A549 (cell line): ENCODE measurements at regions not wholly inside any gene's neighbourhood (a gene's known extent, or its start where the extent isn't known, plus 50 kb on each side); places are given as distances from the start of the nearest gene placed in this dataset.

Experiments used
- ATAC-seq, 2 experiments: fragments of 200-7000 bp in 1 of 2; fragments of >200 bp in 1 of 2; cut with Nextera tagmentation in 1 of 2; cut with Tn5 transposase in 1 of 2; 3 replicates each; pipeline versions ENCODE4 v1.8.0 to v1.9.1; 2018 to 2020; ENCODE audit warnings: mild to moderate bottlenecking in 1 of 2, moderate library complexity in 1 of 2
- CTCF ChIA-PET: fragments of 300-600 bp; sonication (Branson Sonifier 250); formaldehyde crosslinking; extraction: SDS; loops from one replicate; lab custom pipeline; 2021; ENCODE audit warnings: antibody characterized with exemption, inconsistent platforms; lab: Yijun Ruan, JAX
- POLR2A ChIA-PET: fragments of 350-600 bp; formaldehyde crosslinking; extraction: SDS; loops from one replicate; lab custom pipeline; 2021; ENCODE audit warnings: antibody characterized with exemption, inconsistent platforms; lab: Yijun Ruan, JAX
- DNase-seq, 2 experiments: peaks; one replicate each; pipeline versions ENCODE4 v3.0.0 to v3.0.0-alpha.2; 2011 to 2016; ENCODE audit warnings: low read depth in 1 of 2, low spot score in 1 of 2
- FAIRE-seq: peaks from 2 replicates; lab custom pipeline; 2011; peaks lifted over from hg19 to GRCh38; lab: Jason Lieb, UNC
- H3K27ac ChIP-seq, 2 experiments: fragments of >200 bp; sonication (Bioruptor Twin); formaldehyde crosslinking; 3 replicates each; pipeline ENCODE4 v1.5.1; 2016 to 2017
- H3K4me1 ChIP-seq: fragments of >200 bp; sonication (Bioruptor Twin); formaldehyde crosslinking; 3 replicates; pipeline ENCODE4 v1.6.1; 2016
- H3K4me2 ChIP-seq: fragments of >200 bp; sonication (Bioruptor Twin); formaldehyde crosslinking; 3 replicates; pipeline ENCODE4 v1.6.1; 2016
- H3K4me3 ChIP-seq: fragments of >200 bp; sonication (Bioruptor Twin); formaldehyde crosslinking; 3 replicates; pipeline ENCODE4 v1.5.1; 2016
- H3K9me3 ChIP-seq: fragments of >200 bp; sonication (Bioruptor Twin); formaldehyde crosslinking; 3 replicates; pipeline ENCODE4 v1.6.1; 2016
- CBX2 ChIP-seq: fragments of 200-600 bp; sonication (generic); IDR thresholded peaks from 2 replicates; pipeline ENCODE4 v1.6.1; 2016; ENCODE audit warnings: low read depth, mild to moderate bottlenecking, borderline replicate concordance
- CEBPB ChIP-seq, 2 experiments: fragments of >200 bp in 1 of 2; sonication (Bioruptor Twin) in 1 of 2; formaldehyde crosslinking in 1 of 2; IDR thresholded peaks; 2 replicates each; pipeline ENCODE4 v1.6.1; 2012 to 2016
- CHD4 ChIP-seq: fragments of 200-600 bp; sonication (generic); IDR thresholded peaks from 2 replicates; pipeline ENCODE4 v1.6.1; 2016; ENCODE audit warnings: antibody characterized with exemption, mild to moderate bottlenecking, borderline replicate concordance
- E2F6 ChIP-seq: IDR thresholded peaks from 2 replicates; pipeline ENCODE4 v1.6.1; 2012; ENCODE audit warnings: low read depth, borderline replicate concordance
- EHMT2 ChIP-seq: fragments of 200-600 bp; sonication (generic); IDR thresholded peaks from 2 replicates; pipeline ENCODE4 v1.6.1; 2016; ENCODE audit warnings: antibody characterized with exemption, low read depth, mild to moderate bottlenecking, moderate library complexity
- ELK1 ChIP-seq: fragments of 150-350 bp; IDR thresholded peaks from 2 replicates; pipeline ENCODE4 v1.6.1; 2014; ENCODE audit warnings: low read depth, mild to moderate bottlenecking, low read length
- ESRRA ChIP-seq: fragments of 150-350 bp; IDR thresholded peaks from 2 replicates; pipeline ENCODE4 v1.6.1; 2014; ENCODE audit warnings: mild to moderate bottlenecking, low read length, borderline replicate concordance
- FOXS1 ChIP-seq: fragments of 250-450 bp; sonication (Bioruptor Pico); IDR thresholded peaks from 2 replicates; pipeline ENCODE4 v1.5.0; 2020; ENCODE audit warnings: mild to moderate bottlenecking, moderate library complexity
- HDAC2 ChIP-seq: fragments of 200-600 bp; sonication (generic); IDR thresholded peaks from 2 replicates; pipeline ENCODE4 v1.6.1; 2016
- HEYL ChIP-seq: fragments of 250-450 bp; sonication (Bioruptor Pico); IDR thresholded peaks from 2 replicates; pipeline ENCODE4 v1.8.0; 2021; ENCODE audit warnings: mild to moderate bottlenecking, moderate library complexity
- HOXA7 ChIP-seq: fragments of 250-450 bp; sonication (Bioruptor Pico); IDR thresholded peaks from 2 replicates; pipeline ENCODE4 v1.5.0; 2020; ENCODE audit warnings: mild to moderate bottlenecking, moderate library complexity
- HOXB13 ChIP-seq: fragments of 250-450 bp; sonication (Bioruptor Pico); IDR thresholded peaks from 2 replicates; pipeline ENCODE4 v1.5.0; 2020; ENCODE audit warnings: low read depth, mild to moderate bottlenecking, moderate library complexity
- JUN ChIP-seq, 2 experiments: fragments of >200 bp; sonication (Bioruptor Twin); formaldehyde crosslinking; IDR thresholded peaks; 2 replicates in 1 of 2; 3 replicates in 1 of 2; pipeline ENCODE4 v1.6.1; 2016 to 2017
- KDM1A ChIP-seq: fragments of 200-600 bp; sonication (generic); IDR thresholded peaks from 2 replicates; pipeline ENCODE4 v1.6.1; 2016; ENCODE audit warnings: low read depth, mild to moderate bottlenecking
- KDM5A ChIP-seq: fragments of 200-600 bp; sonication (generic); IDR thresholded peaks from 2 replicates; pipeline ENCODE4 v1.6.1; 2016; ENCODE audit warnings: antibody characterized with exemption, mild to moderate bottlenecking
- MAX ChIP-seq: IDR thresholded peaks from 2 replicates; pipeline ENCODE4 v1.6.1; 2012
- PHF8 ChIP-seq: fragments of 200-600 bp; sonication (generic); IDR thresholded peaks from 2 replicates; pipeline ENCODE4 v1.6.1; 2016; ENCODE audit warnings: low read depth, mild to moderate bottlenecking, antibody characterized with exemption, moderate library complexity, borderline replicate concordance
- POLR2A ChIP-seq: IDR thresholded peaks from 2 replicates; pipeline ENCODE4 v1.6.1; 2012; ENCODE audit warnings: mild to moderate bottlenecking, low read length
- RARB ChIP-seq: fragments of 250-450 bp; sonication (Bioruptor Pico); IDR thresholded peaks from 2 replicates; pipeline ENCODE4 v1.8.0; 2021; ENCODE audit warnings: mild to moderate bottlenecking, moderate library complexity
- RFX5 ChIP-seq: fragments of 450-650 bp; IDR thresholded peaks from 2 replicates; pipeline ENCODE4 v1.7.1; 2014; ENCODE audit warnings: antibody characterized with exemption, mild to moderate bottlenecking, moderate library complexity
- SREBF2 ChIP-seq: fragments of 450-650 bp; IDR thresholded peaks from 2 replicates; pipeline ENCODE4 v1.6.1; 2014; ENCODE audit warnings: mild to moderate bottlenecking, moderate library complexity
- USF2 ChIP-seq: fragments of 450-650 bp; IDR thresholded peaks from 2 replicates; pipeline ENCODE4 v1.6.1; 2014; ENCODE audit warnings: antibody characterized with exemption
- ZNF302 ChIP-seq: fragments of 250-450 bp; sonication (Bioruptor Pico); IDR thresholded peaks from 2 replicates; pipeline ENCODE4 v1.9.0; 2021; ENCODE audit warnings: inconsistent platforms, mild to moderate bottlenecking, moderate library complexity
- WGBS: methylation state at CpG from one replicate; pipeline ENCODE4 v1.1.6; 2017; ENCODE audit errors: missing lambda C conversion rate; 5-methylcytosine and 5-hydroxymethylcytosine counted together

- no peak overlapping the region for H3K4me3 ChIP-seq
- H3K9me3 ChIP-seq = no peaks in the 10 kb centered on the region
- FAIRE-seq = no peak
- H3K27ac ChIP-seq = no peak overlapping the region
- no peak for ATAC-seq
- 26% methylated on average over 6 of the region's 6 CpGs for WGBS
- ChIA-PET POLR2A (no interaction called here), CTCF (no interaction called here)
- DNase-seq = no peak
- H3K4me2 ChIP-seq = no peak overlapping the region
- H3K4me1 ChIP-seq = no peaks in the 10 kb centered on the region
- TF ChIP-seq POLR2A (no peak), JUN (IDR thresholded peaks at IDR 0.05) (no peak), ELK1 (no peak), KDM5A (no peak), HEYL (CRISPR knock-in tag) (no peak), ESRRA (no peak), PHF8 (no peak), KDM1A (no peak)
Measured at GRCh38 chr2:239651859-239652258, 251.0 kb upstream of the HDAC4 start.

- WGBS = 27% methylated on average over 3 of the region's 3 CpGs
- no peak for DNase-seq
Measured at GRCh38 chr2:239650674-239651073, 249.9 kb upstream of the HDAC4 start.

GRCh38 chr2:239649309-239649708 lies 248.5 kb upstream of the HDAC4 start:
- ChIA-PET POLR2A (no interaction called here), CTCF (no interaction called here)
- Histone ChIP-seq H3K4me2 (no peak overlapping the region), H3K9me3 (no peaks in the 10 kb centered on the region), H3K4me3 (no peak overlapping the region), H3K4me1 (no peaks in the 10 kb centered on the region), H3K27ac (no peak overlapping the region)
- DNase-seq (no peak), FAIRE-seq (no peak), ATAC-seq (no peak)
- 35% methylated on average over 3 of the region's 3 CpGs for WGBS
- TF ChIP-seq USF2 (0 out of 2 replicates have a peak, but pooled peaks have one; percentile 28), CBX2 (no peak)

More at GRCh38 chr2:239650674-239651073, 249.9 kb upstream of the HDAC4 start:
- POLR2A ChIA-PET = no interaction called here
- Histone ChIP-seq H3K4me3 (no peak overlapping the region), H3K4me1 (no peaks in the 10 kb centered on the region), H3K27ac (no peak overlapping the region), H3K4me2 (no peak overlapping the region), H3K9me3 (no peaks in the 10 kb centered on the region)
- CTCF ChIA-PET = no interaction called here
- TF ChIP-seq CBX2 (no peak), SREBF2 (no peak), CHD4 (no peak), RARB (CRISPR knock-in tag) (no peak), FOXS1 (no peak), ZNF302 (no peak), RFX5 (no peak), HOXB13 (CRISPR knock-in tag) (no peak), CEBPB (IDR thresholded peaks at IDR 0.05) (no peak), E2F6 (no peak), HDAC2 (no peak), HOXA7 (no peak), MAX (no peak), HEYL (CRISPR knock-in tag) (no peak), EHMT2 (no peak)
- no peak for ATAC-seq
- no peak for FAIRE-seq
